ENCODE measurements at regions not wholly inside any gene's neighbourhood (a gene's known extent, or its start where the extent isn't known, plus 50 kb on each side); places are given as distances from the start of the nearest gene placed in this dataset.

DNA sequence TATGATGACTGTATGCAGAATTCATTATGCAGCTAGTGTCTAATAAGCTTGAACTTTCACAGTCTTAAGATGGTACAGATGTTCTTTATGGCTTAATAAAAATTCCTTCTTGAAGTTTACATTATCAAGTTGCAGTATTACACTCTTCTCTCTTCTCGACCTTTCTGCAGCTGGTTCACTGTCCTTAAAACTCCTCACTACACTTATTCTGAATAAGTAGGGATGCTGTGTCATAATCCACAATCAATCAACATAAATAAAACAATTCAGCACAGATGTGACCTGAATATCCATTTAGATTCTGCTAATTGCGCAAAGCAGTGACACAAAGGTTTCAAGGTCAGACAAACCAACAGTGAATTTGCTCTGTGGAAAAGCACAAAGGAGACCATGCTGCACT, 356.8 kb downstream of the SUCLG1 start:
- Histone ChIP-seq H3K4me3 (ENCODE audit: low read length in 3 of 3) (no peak overlapping the region), H3K4me1 (ENCODE audit: control insufficient read depth in 2 of 3, insufficient read depth in 2 of 3, low read depth in 1 of 3, low read length in 3 of 3) (no peaks in the 10 kb centered on the region), H3K9me3 (ENCODE audit: control insufficient read depth in 2 of 3, insufficient read depth in 1 of 3, low read length in 3 of 3) (peaks cover 0 to 6% (median 0%) of the 10 kb centered on the region in 3 donors), H3K27me3 (ENCODE audit: control insufficient read depth, insufficient read depth, low read length) (no peaks in the 10 kb centered on the region), H3K36me3 (ENCODE audit: control insufficient read depth in 2 of 3, insufficient read depth in 3 of 3, low read length in 3 of 3) (no peaks in the 10 kb centered on the region), H3K9ac (ENCODE audit: low read length in 3 of 3) (no peak overlapping the region), H3K27ac (ENCODE audit: low read depth in 2 of 2, low read length in 2 of 2) (no peak overlapping the region)
- FAIRE-seq, result no peak
- intact Hi-C loops (cut with DNase I), result no loop called here
- DNase-seq, result no peak
- no peak for TF ChIP-seq CTCF (IDR thresholded peaks at IDR 0.05; ENCODE audit: borderline replicate concordance, extremely low read depth, insufficient read depth)

DNA sequence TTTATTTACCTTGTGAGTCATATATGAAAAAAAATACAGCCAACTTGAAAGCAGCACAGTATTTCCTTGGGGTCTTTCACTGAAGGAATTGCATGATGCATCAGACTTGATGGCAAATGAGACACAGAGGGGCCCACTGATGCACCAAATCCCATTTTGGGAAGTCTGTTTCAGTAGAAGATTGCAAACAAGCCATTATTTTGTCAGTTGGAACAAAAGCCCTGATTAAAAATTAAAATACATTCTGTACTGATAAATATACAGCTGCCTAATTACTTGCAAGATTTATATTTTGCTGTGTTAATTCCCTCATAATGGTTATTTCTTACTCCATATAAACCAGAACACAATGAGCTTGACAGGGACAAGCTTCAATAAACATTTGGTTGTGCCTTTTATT, 370.4 kb downstream of the SUCLG1 start:
- no peak for FAIRE-seq
- no peak for TF ChIP-seq CTCF (IDR thresholded peaks at IDR 0.05; ENCODE audit: borderline replicate concordance, extremely low read depth, insufficient read depth)
- H3K9ac ChIP-seq (ENCODE audit: low read length in 3 of 3), result no peak overlapping the region
- H3K4me1 ChIP-seq (ENCODE audit: control insufficient read depth in 2 of 3, insufficient read depth in 2 of 3, low read depth in 1 of 3, low read length in 3 of 3), result no peaks in the 10 kb centered on the region
- DNase-seq, result no peak
- no peaks in the 10 kb centered on the region for H3K36me3 ChIP-seq (ENCODE audit: control insufficient read depth in 2 of 3, insufficient read depth in 3 of 3, low read length in 3 of 3)
- H3K4me3 ChIP-seq (ENCODE audit: low read length in 3 of 3), result no peak overlapping the region
- H3K27me3 ChIP-seq (ENCODE audit: control insufficient read depth, insufficient read depth, low read length), result no peaks in the 10 kb centered on the region
- H3K9me3 ChIP-seq (ENCODE audit: control insufficient read depth in 2 of 3, insufficient read depth in 1 of 3, low read length in 3 of 3), result no peaks in the 10 kb centered on the region
- intact Hi-C loops (cut with DNase I), result no loop called here
- H3K27ac ChIP-seq (ENCODE audit: low read depth in 2 of 2, low read length in 2 of 2), result no peak overlapping the region

DNA sequence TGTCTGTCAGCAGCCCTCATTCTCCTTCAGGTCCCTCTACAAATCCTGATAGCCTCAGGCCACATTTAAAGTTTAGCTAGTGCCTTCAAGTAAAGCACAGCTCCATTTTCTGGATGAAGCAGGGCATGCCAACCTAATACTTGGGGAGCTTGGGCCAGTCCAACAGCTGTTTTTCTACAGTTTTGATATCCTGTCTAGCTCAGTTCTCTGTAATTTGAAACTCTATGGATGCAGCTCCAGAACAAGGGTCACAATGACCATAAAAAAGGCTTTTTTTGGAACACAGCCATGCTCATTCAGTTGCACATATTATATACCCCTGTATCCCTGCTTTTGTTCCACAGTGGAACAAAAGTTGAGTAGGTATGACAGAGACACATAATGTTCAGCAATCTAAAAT, 373.5 kb downstream of the SUCLG1 start:
- intact Hi-C loops (cut with DNase I), result no loop called here
- DNase-seq, result peak in 2 of 5 donors; percentile 24 to 48

More for the DNA sequence above, 373.5 kb downstream of the SUCLG1 start:
- no peaks in the 10 kb centered on the region for H3K4me1 ChIP-seq (ENCODE audit: control insufficient read depth in 2 of 3, insufficient read depth in 2 of 3, low read depth in 1 of 3, low read length in 3 of 3)
- no peak overlapping the region for H3K27ac ChIP-seq (ENCODE audit: low read depth in 2 of 2, low read length in 2 of 2)
- no peaks in the 10 kb centered on the region for H3K36me3 ChIP-seq (ENCODE audit: control insufficient read depth in 2 of 3, insufficient read depth in 3 of 3, low read length in 3 of 3)
- no peak for FAIRE-seq
- no peaks in the 10 kb centered on the region for H3K9me3 ChIP-seq (ENCODE audit: control insufficient read depth in 2 of 3, insufficient read depth in 1 of 3, low read length in 3 of 3)
- H3K4me3 ChIP-seq (ENCODE audit: low read length in 3 of 3), result no peak overlapping the region
- no peak overlapping the region for H3K9ac ChIP-seq (ENCODE audit: low read length in 3 of 3)
- TF ChIP-seq CTCF (IDR thresholded peaks at IDR 0.05; ENCODE audit: borderline replicate concordance, extremely low read depth, insufficient read depth), result no peak
- no peaks in the 10 kb centered on the region for H3K27me3 ChIP-seq (ENCODE audit: control insufficient read depth, insufficient read depth, low read length)
